ENCODE measurements at regions not wholly inside any gene's neighbourhood (a gene's known extent, or its start where the extent isn't known, plus 50 kb on each side); places are given as distances from the start of the nearest gene placed in this dataset.

GRCh38 chr12:19940267-19940666, 428.1 kb upstream of the PDE3A start:
- Histone ChIP-seq H3K36me3 (ENCODE audit: control insufficient read depth, insufficient read depth, low read length) (no peaks in the 10 kb centered on the region), H3K4me3 (ENCODE audit: low read depth, low read length) (no peak overlapping the region), H3K27me3 (ENCODE audit: control insufficient read depth, insufficient read depth, low read length) (no peaks in the 10 kb centered on the region)
- DNase-seq (ENCODE audit: low read depth) (no peak), FAIRE-seq (no peak)
- no peak for TF ChIP-seq CTCF (IDR thresholded peaks at IDR 0.05; ENCODE audit: insufficient read depth, low read length, severe bottlenecking)

- no peak for TF ChIP-seq CTCF (IDR thresholded peaks at IDR 0.05; ENCODE audit: insufficient read depth, low read length, severe bottlenecking)
- no peak overlapping the region for H3K4me3 ChIP-seq (ENCODE audit: low read depth, low read length)
- H3K27me3 ChIP-seq (ENCODE audit: control insufficient read depth, insufficient read depth, low read length): no peaks in the 10 kb centered on the region
- H3K36me3 ChIP-seq (ENCODE audit: control insufficient read depth, insufficient read depth, low read length): no peaks in the 10 kb centered on the region
- DNase-seq (ENCODE audit: low read depth) (no peak), FAIRE-seq (no peak)
Measured at GRCh38 chr12:19941096-19941495, 427.2 kb upstream of the PDE3A start.

- no peaks in the 10 kb centered on the region for H3K27me3 ChIP-seq (ENCODE audit: control insufficient read depth, insufficient read depth, low read length)
- no peak overlapping the region for H3K4me3 ChIP-seq (ENCODE audit: low read depth, low read length)
- FAIRE-seq: no peak
- DNase-seq (ENCODE audit: low read depth): peak; percentile 1
- no peak for TF ChIP-seq CTCF (IDR thresholded peaks at IDR 0.05; ENCODE audit: insufficient read depth, low read length, severe bottlenecking)
- no peaks in the 10 kb centered on the region for H3K36me3 ChIP-seq (ENCODE audit: control insufficient read depth, insufficient read depth, low read length)
Measured at GRCh38 chr12:19945559-19946435, 422.5 kb upstream of the PDE3A start.

GRCh38 chr12:19946550-19946949, 421.8 kb upstream of the PDE3A start:
- FAIRE-seq: no peak
- no peak overlapping the region for H3K4me3 ChIP-seq (ENCODE audit: low read depth, low read length)
- H3K27me3 ChIP-seq (ENCODE audit: control insufficient read depth, insufficient read depth, low read length): no peaks in the 10 kb centered on the region
- no peak for TF ChIP-seq CTCF (IDR thresholded peaks at IDR 0.05; ENCODE audit: insufficient read depth, low read length, severe bottlenecking)
- H3K36me3 ChIP-seq (ENCODE audit: control insufficient read depth, insufficient read depth, low read length): no peaks in the 10 kb centered on the region
- peak; percentile 46 for DNase-seq (ENCODE audit: low read depth)

GRCh38 chr12:19947344-19947743, 421.0 kb upstream of the PDE3A start:
- no peak for TF ChIP-seq CTCF (IDR thresholded peaks at IDR 0.05; ENCODE audit: insufficient read depth, low read length, severe bottlenecking)
- Histone ChIP-seq H3K4me3 (ENCODE audit: low read depth, low read length) (no peak overlapping the region), H3K36me3 (ENCODE audit: control insufficient read depth, insufficient read depth, low read length) (no peaks in the 10 kb centered on the region), H3K27me3 (ENCODE audit: control insufficient read depth, insufficient read depth, low read length) (no peaks in the 10 kb centered on the region)
- FAIRE-seq (no peak), DNase-seq (ENCODE audit: low read depth) (no peak)

- TF ChIP-seq CTCF (IDR thresholded peaks at IDR 0.05; ENCODE audit: insufficient read depth, low read length, severe bottlenecking): no peak
Measured at GRCh38 chr12:19951664-19952063, 416.7 kb upstream of the PDE3A start.

More at GRCh38 chr12:19951664-19952063, 416.7 kb upstream of the PDE3A start:
- H3K27me3 ChIP-seq (ENCODE audit: control insufficient read depth, insufficient read depth, low read length): no peaks in the 10 kb centered on the region
- FAIRE-seq (no peak), DNase-seq (ENCODE audit: low read depth) (no peak)
- H3K36me3 ChIP-seq (ENCODE audit: control insufficient read depth, insufficient read depth, low read length): no peaks in the 10 kb centered on the region
- H3K4me3 ChIP-seq (ENCODE audit: low read depth, low read length): no peak overlapping the region

Data from bronchial epithelial cell (primary cell).